HepG2 (cell line): ENCODE measurements at regions not wholly inside any gene's neighbourhood (a gene's known extent, or its start where the extent isn't known, plus 50 kb on each side); places are given as distances from the start of the nearest gene placed in this dataset.

ENCODE experiments used
- ATAC-seq: fragments of 200-7000 bp; cut with Tn5 transposase; 3 replicates; pipeline ENCODE4 v1.9.1; 2020; ENCODE audit warnings: mild to moderate bottlenecking, moderate library complexity
- BruUV-seq: library from RNA; stranded (reverse); fragments of 400-500 nt; replicated peaks from 2 replicates; lab custom pipeline; 2021; lab: Mats Ljungman, UMichigan
- CTCF ChIA-PET: fragments of 300-600 bp; formaldehyde crosslinking; extraction: SDS; loops from one replicate; lab custom pipeline; 2021; ENCODE audit warnings: low total read pairs, inconsistent platforms, low intra/inter-chr PET ratio; lab: Yijun Ruan, JAX
- POLR2A ChIA-PET: fragments of 350-600 bp; sonication (Branson Sonifier 250); formaldehyde crosslinking; loops from one replicate; lab custom pipeline; 2020; ENCODE audit warnings: antibody characterized with exemption, inconsistent platforms; lab: Yijun Ruan, JAX
- DNase-seq: peaks from one replicate; pipeline ENCODE4 v3.0.0-alpha.2; 2015; ENCODE audit warnings: low spot score
- FAIRE-seq: peaks from 3 replicates; lab custom pipeline; 2011; peaks lifted over from hg19 to GRCh38; lab: Jason Lieb, UNC
- H2AFZ ChIP-seq: one replicate; pipeline ENCODE4 v1.6.1; 2011; ENCODE audit warnings: low read length, inconsistent platforms
- H3K27ac ChIP-seq: fragments of 300-600 bp; 3 replicates; pipeline ENCODE4 v1.8.0; 2011; ENCODE audit warnings: mixed run types, mild to moderate bottlenecking, mixed read lengths, low read length, inconsistent platforms; ENCODE audit not compliant: insufficient read depth; ENCODE audit errors: extremely low read length
- H3K27me3 ChIP-seq, 2 experiments: fragments of 200-600 bp in 1 of 2; 2 replicates in 1 of 2; 3 replicates in 1 of 2; pipeline versions ENCODE4 v1.6.0 to v1.8.0; 2011; ENCODE audit warnings: low read length in 2 of 2, mild to moderate bottlenecking in 2 of 2, moderate library complexity in 2 of 2, inconsistent platforms in 1 of 2; ENCODE audit not compliant: insufficient read depth in 2 of 2, control insufficient read depth in 1 of 2
- H3K36me3 ChIP-seq, 2 experiments: fragments of 200-600 bp in 1 of 2; replicated peaks in 1 of 2; 2 replicates in 1 of 2; 3 replicates in 1 of 2; pipeline versions ENCODE4 v1.5.1 to v1.8.0; 2011; ENCODE audit warnings: low read length in 2 of 2, inconsistent platforms in 1 of 2; ENCODE audit not compliant: insufficient read depth in 2 of 2, control insufficient read depth in 1 of 2
- H3K4me1 ChIP-seq: 2 replicates; pipeline ENCODE4 v1.5.1; 2012; ENCODE audit warnings: low read length, inconsistent platforms; ENCODE audit not compliant: insufficient read depth
- H3K4me2 ChIP-seq: 2 replicates; pipeline ENCODE4 v1.6.0; 2011; ENCODE audit warnings: low read depth, low read length, inconsistent platforms
- H3K4me3 ChIP-seq, 3 experiments: fragments of 200-600 bp in 1 of 3; sonication (generic), shearing (Covaris generic) in 1 of 3; replicated peaks in 1 of 3; 2 replicates each; pipeline ENCODE4 v1.5.1; 2011 to 2016; ENCODE audit warnings: low read length in 3 of 3, inconsistent platforms in 2 of 3, low read depth in 2 of 3, mild to moderate bottlenecking in 2 of 3, control low read depth in 1 of 3, mixed read lengths in 1 of 3; ENCODE audit not compliant: insufficient read depth in 1 of 3
- H3K79me2 ChIP-seq: one replicate; pipeline ENCODE4 v1.6.1; 2011; ENCODE audit warnings: low read length, inconsistent platforms; ENCODE audit not compliant: insufficient read depth
- H3K9ac ChIP-seq: 2 replicates; pipeline ENCODE4 v1.6.0; 2011; ENCODE audit warnings: mild to moderate bottlenecking, low read depth, low read length, inconsistent platforms; ENCODE audit not compliant: insufficient read depth
- H3K9me3 ChIP-seq: 2 replicates; pipeline ENCODE4 v1.5.1; 2012; ENCODE audit warnings: mild to moderate bottlenecking, low read length
- H4K20me1 ChIP-seq: 2 replicates; pipeline ENCODE4 v1.6.0; 2011; ENCODE audit warnings: inconsistent platforms, mild to moderate bottlenecking, low read length, moderate library complexity; ENCODE audit not compliant: insufficient read depth
- FLYWCH1 ChIP-seq: sonication (generic); formaldehyde crosslinking; IDR thresholded peaks from 2 replicates; pipeline ENCODE4 v1.8.1; 2023; ENCODE audit warnings: mild to moderate bottlenecking, missing genetic modification reagents
- GLI4 ChIP-seq: sonication (generic); formaldehyde crosslinking; IDR thresholded peaks from 2 replicates; pipeline ENCODE4 v1.5.1; 2020; ENCODE audit warnings: missing genetic modification reagents, mild to moderate bottlenecking, moderate library complexity, borderline replicate concordance
- HNF4A ChIP-seq: sonication (generic); formaldehyde crosslinking; IDR thresholded peaks from 2 replicates; pipeline ENCODE4 v1.4.0; 2020; ENCODE audit warnings: missing genetic modification reagents
- TSC22D2 ChIP-seq: sonication (generic); formaldehyde crosslinking; IDR thresholded peaks from 2 replicates; pipeline ENCODE4 v1.5.1; 2020; ENCODE audit warnings: missing genetic modification reagents, mild to moderate bottlenecking, borderline replicate concordance
- ZBTB7B ChIP-seq: sonication (generic); formaldehyde crosslinking; IDR thresholded peaks from 2 replicates; pipeline ENCODE4 v1.4.0; 2020; ENCODE audit warnings: missing genetic modification reagents
- ZNF605 ChIP-seq: sonication (generic); formaldehyde crosslinking; IDR thresholded peaks from 2 replicates; pipeline ENCODE4 v1.8.0; 2022; ENCODE audit warnings: mild to moderate bottlenecking, missing genetic modification reagents
- ZNF720 ChIP-seq: sonication (generic); formaldehyde crosslinking; IDR thresholded peaks from 2 replicates; pipeline ENCODE4 v1.4.0; 2020; ENCODE audit warnings: missing genetic modification reagents
- ZNF772 ChIP-seq: sonication (generic); formaldehyde crosslinking; IDR thresholded peaks from 2 replicates; pipeline ENCODE4 v1.5.0; 2020; ENCODE audit warnings: mild to moderate bottlenecking, missing genetic modification reagents
- ZNF776 ChIP-seq: sonication (generic); formaldehyde crosslinking; IDR thresholded peaks from 2 replicates; pipeline ENCODE4 v1.4.0; 2020; ENCODE audit warnings: mild to moderate bottlenecking, missing genetic modification reagents
- WGBS: methylation state at CpG from one replicate; pipeline ENCODE4 v1.1.6; 2017; ENCODE audit warnings: low lambda C conversion rate; 5-methylcytosine and 5-hydroxymethylcytosine counted together
- in situ Hi-C: cut with HindIII; loops from 2 replicates; pipeline ENCODE4 v1.10.0; 2017; ENCODE audit warnings: low pct_unique_long_range_greater_than_20kb; ENCODE audit not compliant: extremely low pct_ligation_motif_present
- intact Hi-C: fragments of 100-400 bp; cut with micrococcal nuclease; formaldehyde crosslinking; loops from one replicate; pipeline ENCODE4 v1.10.0; 2022; ENCODE audit not compliant: unreplicated experiment
- TF ChIP-seq, protein P1 (sequence below): sonication (generic); formaldehyde crosslinking; IDR thresholded peaks from 2 replicates; pipeline ENCODE4 v1.4.0; 2020; ENCODE audit warnings: missing genetic modification reagents
- TF ChIP-seq, protein P2 (sequence below): IDR thresholded peaks from 2 replicates; pipeline ENCODE4 v1.6.1; 2016; ENCODE audit warnings: low read depth, borderline replicate concordance
- TF ChIP-seq, protein P3 (sequence below): fragments of 450-650 bp; IDR thresholded peaks from 2 replicates; pipeline ENCODE4 v1.6.1; 2016

DNA sequence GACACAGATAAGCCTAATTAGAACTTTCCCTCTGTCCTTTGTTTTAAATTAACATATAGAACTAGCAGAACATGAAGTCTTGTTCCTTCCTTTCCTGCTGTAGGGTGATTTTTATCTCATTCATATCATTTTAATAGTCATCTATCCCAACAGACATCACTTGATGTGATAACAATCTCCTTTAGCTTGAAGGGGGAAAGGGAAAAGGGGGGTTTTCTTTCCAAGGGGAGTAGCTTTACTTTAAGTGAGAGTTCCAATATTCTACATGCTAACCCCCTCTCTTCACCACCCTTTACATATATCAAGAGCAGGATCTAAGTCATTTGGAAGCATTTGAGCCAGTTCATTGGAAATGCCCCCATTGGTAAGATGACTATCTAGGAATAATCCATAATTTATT is 241.9 kb downstream of the HHIPL2 start (continued):
- no peak for TF ChIP-seq ZNF772 (CRISPR knock-in tag)
- no peak for TF ChIP-seq TSC22D2 (CRISPR knock-in tag)
- no peak for TF ChIP-seq ZNF720 (CRISPR knock-in tag)
- no peak for TF ChIP-seq GLI4 (CRISPR knock-in tag)
- TF ChIP-seq, protein P1, sequence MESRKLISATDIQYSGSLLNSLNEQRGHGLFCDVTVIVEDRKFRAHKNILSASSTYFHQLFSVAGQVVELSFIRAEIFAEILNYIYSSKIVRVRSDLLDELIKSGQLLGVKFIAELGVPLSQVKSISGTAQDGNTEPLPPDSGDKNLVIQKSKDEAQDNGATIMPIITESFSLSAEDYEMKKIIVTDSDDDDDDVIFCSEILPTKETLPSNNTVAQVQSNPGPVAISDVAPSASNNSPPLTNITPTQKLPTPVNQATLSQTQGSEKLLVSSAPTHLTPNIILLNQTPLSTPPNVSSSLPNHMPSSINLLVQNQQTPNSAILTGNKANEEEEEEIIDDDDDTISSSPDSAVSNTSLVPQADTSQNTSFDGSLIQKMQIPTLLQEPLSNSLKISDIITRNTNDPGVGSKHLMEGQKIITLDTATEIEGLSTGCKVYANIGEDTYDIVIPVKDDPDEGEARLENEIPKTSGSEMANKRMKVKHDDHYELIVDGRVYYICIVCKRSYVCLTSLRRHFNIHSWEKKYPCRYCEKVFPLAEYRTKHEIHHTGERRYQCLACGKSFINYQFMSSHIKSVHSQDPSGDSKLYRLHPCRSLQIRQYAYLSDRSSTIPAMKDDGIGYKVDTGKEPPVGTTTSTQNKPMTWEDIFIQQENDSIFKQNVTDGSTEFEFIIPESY = no peak

DNA sequence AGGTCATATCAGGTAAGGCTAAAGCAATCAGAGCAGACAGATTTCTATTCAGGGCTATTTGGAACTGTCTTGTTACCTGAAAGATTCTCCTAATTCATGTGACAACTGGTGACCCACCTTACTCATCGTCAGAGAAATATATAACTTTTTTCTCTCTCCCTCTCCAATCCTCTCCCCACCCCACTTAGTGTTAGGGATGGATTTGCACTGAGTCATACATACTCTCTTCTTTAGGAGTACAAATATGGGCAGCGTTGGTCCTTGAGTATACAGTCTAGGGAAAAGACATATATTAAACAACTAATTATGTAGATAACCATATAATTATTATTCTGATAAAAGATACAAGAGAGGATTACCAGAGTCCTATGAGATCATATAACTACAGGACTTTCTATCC is 246.3 kb downstream of the HHIPL2 start:
- no peaks in the 10 kb centered on the region for H3K4me1 ChIP-seq
- TF ChIP-seq ZBTB7B (no peak), ZNF776 (no peak), FLYWCH1 (CRISPR knock-in tag) (no peak), ZNF605 (CRISPR knock-in tag) (no peak), HNF4A (CRISPR knock-in tag) (no peak)
- TF ChIP-seq, protein P2, sequence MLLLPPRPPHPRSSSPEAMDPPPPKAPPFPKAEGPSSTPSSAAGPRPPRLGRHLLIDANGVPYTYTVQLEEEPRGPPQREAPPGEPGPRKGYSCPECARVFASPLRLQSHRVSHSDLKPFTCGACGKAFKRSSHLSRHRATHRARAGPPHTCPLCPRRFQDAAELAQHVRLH = no peak
- TF ChIP-seq, protein P3, sequence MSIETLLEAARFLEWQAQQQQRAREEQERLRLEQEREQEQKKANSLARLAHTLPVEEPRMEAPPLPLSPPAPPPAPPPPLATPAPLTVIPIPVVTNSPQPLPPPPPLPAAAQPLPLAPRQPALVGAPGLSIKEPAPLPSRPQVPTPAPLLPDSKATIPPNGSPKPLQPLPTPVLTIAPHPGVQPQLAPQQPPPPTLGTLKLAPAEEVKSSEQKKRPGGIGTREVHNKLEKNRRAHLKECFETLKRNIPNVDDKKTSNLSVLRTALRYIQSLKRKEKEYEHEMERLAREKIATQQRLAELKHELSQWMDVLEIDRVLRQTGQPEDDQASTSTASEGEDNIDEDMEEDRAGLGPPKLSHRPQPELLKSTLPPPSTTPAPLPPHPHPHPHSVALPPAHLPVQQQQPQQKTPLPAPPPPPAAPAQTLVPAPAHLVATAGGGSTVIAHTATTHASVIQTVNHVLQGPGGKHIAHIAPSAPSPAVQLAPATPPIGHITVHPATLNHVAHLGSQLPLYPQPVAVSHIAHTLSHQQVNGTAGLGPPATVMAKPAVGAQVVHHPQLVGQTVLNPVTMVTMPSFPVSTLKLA = no peak
- H3K27me3 ChIP-seq = no peaks in the 10 kb centered on the region
- no peak overlapping the region for H3K27ac ChIP-seq
- no peaks in the 10 kb centered on the region for H4K20me1 ChIP-seq
- CTCF ChIA-PET = no interaction called here
- in situ Hi-C loops = no loop called here
- no peaks in the 10 kb centered on the region for H3K9me3 ChIP-seq
- no TSS peak for BruUV-seq
- ATAC-seq = no peak
- FAIRE-seq = no peak
- H2AFZ ChIP-seq = no peak overlapping the region
- POLR2A ChIA-PET = no interaction called here
- no peaks in the 10 kb centered on the region for H3K36me3 ChIP-seq
- intact Hi-C loops = no loop called here
- H3K79me2 ChIP-seq = no peaks in the 10 kb centered on the region
- WGBS = 5% methylated on average over 2 of the region's 2 CpGs
- H3K4me3 ChIP-seq = no peak overlapping the region
- no peak overlapping the region for H3K9ac ChIP-seq
- H3K4me2 ChIP-seq = no peak overlapping the region
- no peak for DNase-seq
